ENCODE measurements at regions not wholly inside any gene's neighbourhood (a gene's known extent, or its start where the extent isn't known, plus 50 kb on each side); places are given as distances from the start of the nearest gene placed in this dataset.

GRCh38 chr18:54684784-54685183 lies 93.7 kb downstream of the DYNAP start:
- TF ChIP-seq RXRA (IDR thresholded peaks at IDR 0.05) (no peak), FOXA1 (IDR thresholded peaks at IDR 0.05) (no peak), EGR1 (IDR thresholded peaks at IDR 0.05; ENCODE audit: low read depth in 2 of 2) (no peak)
- Histone ChIP-seq H3K27me3 (ENCODE audit: control insufficient read depth in 4 of 4, insufficient read depth in 4 of 4, low read length in 3 of 4) (peaks cover 0 to 2% (median 0%) of the 10 kb centered on the region in 4 donors), H3K4me1 (ENCODE audit: control insufficient read depth in 4 of 4, insufficient read depth in 4 of 4, low read length in 3 of 4) (no peaks in the 10 kb centered on the region), H3K27ac (ENCODE audit: low read depth in 1 of 2, low read length in 2 of 2) (no peak overlapping the region), H3K36me3 (ENCODE audit: control insufficient read depth in 4 of 4, insufficient read depth in 3 of 4, low read depth in 1 of 4, low read length in 3 of 4) (no peaks in the 10 kb centered on the region), H3K9me3 (ENCODE audit: control insufficient read depth in 4 of 4, low read length in 3 of 4) (no peaks in the 10 kb centered on the region), H3K9ac (ENCODE audit: low read depth in 1 of 2, low read length in 2 of 2) (no peak overlapping the region), H3K4me3 (ENCODE audit: low read depth in 1 of 3, low read length in 3 of 3) (no peak overlapping the region)
- DNase-seq (ENCODE audit: low spot score) = no peak
- 63% methylated on average over 6 of the region's 6 CpGs for WGBS

GRCh38 chr18:54689319-54689718 lies 98.3 kb downstream of the DYNAP start:
- WGBS = 91% methylated on average over 2 of the region's 2 CpGs
- TF ChIP-seq FOXA2 (IDR thresholded peaks at IDR 0.05) (no peak), RXRA (IDR thresholded peaks at IDR 0.05) (no peak), JUND (IDR thresholded peaks at IDR 0.05) (no peak), HNF4G (IDR thresholded peaks at IDR 0.05) (no peak), HNF4A (conservative IDR thresholded peaks at IDR 0.05) (no peak), RAD21 (IDR thresholded peaks at IDR 0.05) (no peak), SP1 (IDR thresholded peaks at IDR 0.05) (no peak), TAF1 (conservative IDR thresholded peaks at IDR 0.05) (no peak), GABPA (IDR thresholded peaks at IDR 0.05 in 1 of 2, conservative IDR thresholded peaks at IDR 0.05 in 1 of 2) (no peak), FOXA1 (IDR thresholded peaks at IDR 0.05) (no peak), YY1 (IDR thresholded peaks at IDR 0.05) (no peak), NR2F2 (IDR thresholded peaks at IDR 0.05) (no peak), EGR1 (IDR thresholded peaks at IDR 0.05; ENCODE audit: low read depth in 2 of 2) (no peak)
- TF ChIP-seq, protein P1, sequence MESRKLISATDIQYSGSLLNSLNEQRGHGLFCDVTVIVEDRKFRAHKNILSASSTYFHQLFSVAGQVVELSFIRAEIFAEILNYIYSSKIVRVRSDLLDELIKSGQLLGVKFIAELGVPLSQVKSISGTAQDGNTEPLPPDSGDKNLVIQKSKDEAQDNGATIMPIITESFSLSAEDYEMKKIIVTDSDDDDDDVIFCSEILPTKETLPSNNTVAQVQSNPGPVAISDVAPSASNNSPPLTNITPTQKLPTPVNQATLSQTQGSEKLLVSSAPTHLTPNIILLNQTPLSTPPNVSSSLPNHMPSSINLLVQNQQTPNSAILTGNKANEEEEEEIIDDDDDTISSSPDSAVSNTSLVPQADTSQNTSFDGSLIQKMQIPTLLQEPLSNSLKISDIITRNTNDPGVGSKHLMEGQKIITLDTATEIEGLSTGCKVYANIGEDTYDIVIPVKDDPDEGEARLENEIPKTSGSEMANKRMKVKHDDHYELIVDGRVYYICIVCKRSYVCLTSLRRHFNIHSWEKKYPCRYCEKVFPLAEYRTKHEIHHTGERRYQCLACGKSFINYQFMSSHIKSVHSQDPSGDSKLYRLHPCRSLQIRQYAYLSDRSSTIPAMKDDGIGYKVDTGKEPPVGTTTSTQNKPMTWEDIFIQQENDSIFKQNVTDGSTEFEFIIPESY (IDR thresholded peaks at IDR 0.05) = no peak
- TF ChIP-seq, protein P2, sequence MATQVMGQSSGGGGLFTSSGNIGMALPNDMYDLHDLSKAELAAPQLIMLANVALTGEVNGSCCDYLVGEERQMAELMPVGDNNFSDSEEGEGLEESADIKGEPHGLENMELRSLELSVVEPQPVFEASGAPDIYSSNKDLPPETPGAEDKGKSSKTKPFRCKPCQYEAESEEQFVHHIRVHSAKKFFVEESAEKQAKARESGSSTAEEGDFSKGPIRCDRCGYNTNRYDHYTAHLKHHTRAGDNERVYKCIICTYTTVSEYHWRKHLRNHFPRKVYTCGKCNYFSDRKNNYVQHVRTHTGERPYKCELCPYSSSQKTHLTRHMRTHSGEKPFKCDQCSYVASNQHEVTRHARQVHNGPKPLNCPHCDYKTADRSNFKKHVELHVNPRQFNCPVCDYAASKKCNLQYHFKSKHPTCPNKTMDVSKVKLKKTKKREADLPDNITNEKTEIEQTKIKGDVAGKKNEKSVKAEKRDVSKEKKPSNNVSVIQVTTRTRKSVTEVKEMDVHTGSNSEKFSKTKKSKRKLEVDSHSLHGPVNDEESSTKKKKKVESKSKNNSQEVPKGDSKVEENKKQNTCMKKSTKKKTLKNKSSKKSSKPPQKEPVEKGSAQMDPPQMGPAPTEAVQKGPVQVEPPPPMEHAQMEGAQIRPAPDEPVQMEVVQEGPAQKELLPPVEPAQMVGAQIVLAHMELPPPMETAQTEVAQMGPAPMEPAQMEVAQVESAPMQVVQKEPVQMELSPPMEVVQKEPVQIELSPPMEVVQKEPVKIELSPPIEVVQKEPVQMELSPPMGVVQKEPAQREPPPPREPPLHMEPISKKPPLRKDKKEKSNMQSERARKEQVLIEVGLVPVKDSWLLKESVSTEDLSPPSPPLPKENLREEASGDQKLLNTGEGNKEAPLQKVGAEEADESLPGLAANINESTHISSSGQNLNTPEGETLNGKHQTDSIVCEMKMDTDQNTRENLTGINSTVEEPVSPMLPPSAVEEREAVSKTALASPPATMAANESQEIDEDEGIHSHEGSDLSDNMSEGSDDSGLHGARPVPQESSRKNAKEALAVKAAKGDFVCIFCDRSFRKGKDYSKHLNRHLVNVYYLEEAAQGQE (IDR thresholded peaks at IDR 0.05) = no peak
- TF ChIP-seq, protein P3, sequence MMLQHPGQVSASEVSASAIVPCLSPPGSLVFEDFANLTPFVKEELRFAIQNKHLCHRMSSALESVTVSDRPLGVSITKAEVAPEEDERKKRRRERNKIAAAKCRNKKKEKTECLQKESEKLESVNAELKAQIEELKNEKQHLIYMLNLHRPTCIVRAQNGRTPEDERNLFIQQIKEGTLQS (IDR thresholded peaks at IDR 0.05) = no peak
- TF ChIP-seq, protein P4, sequence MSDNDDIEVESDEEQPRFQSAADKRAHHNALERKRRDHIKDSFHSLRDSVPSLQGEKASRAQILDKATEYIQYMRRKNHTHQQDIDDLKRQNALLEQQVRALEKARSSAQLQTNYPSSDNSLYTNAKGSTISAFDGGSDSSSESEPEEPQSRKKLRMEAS (IDR thresholded peaks at IDR 0.05) = no peak
- TF ChIP-seq, protein P5, sequence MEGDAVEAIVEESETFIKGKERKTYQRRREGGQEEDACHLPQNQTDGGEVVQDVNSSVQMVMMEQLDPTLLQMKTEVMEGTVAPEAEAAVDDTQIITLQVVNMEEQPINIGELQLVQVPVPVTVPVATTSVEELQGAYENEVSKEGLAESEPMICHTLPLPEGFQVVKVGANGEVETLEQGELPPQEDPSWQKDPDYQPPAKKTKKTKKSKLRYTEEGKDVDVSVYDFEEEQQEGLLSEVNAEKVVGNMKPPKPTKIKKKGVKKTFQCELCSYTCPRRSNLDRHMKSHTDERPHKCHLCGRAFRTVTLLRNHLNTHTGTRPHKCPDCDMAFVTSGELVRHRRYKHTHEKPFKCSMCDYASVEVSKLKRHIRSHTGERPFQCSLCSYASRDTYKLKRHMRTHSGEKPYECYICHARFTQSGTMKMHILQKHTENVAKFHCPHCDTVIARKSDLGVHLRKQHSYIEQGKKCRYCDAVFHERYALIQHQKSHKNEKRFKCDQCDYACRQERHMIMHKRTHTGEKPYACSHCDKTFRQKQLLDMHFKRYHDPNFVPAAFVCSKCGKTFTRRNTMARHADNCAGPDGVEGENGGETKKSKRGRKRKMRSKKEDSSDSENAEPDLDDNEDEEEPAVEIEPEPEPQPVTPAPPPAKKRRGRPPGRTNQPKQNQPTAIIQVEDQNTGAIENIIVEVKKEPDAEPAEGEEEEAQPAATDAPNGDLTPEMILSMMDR (IDR thresholded peaks at IDR 0.05; ENCODE audit: low read depth, low read length, missing input control) = no peak
- H3K36me3 ChIP-seq (ENCODE audit: control insufficient read depth in 4 of 4, insufficient read depth in 3 of 4, low read depth in 1 of 4, low read length in 3 of 4) = no peaks in the 10 kb centered on the region
- DNase-seq (ENCODE audit: low spot score) = no peak
- H3K9me3 ChIP-seq (ENCODE audit: control insufficient read depth in 4 of 4, low read length in 3 of 4) = no peaks in the 10 kb centered on the region
- H3K27me3 ChIP-seq (ENCODE audit: control insufficient read depth in 4 of 4, insufficient read depth in 4 of 4, low read length in 3 of 4) = peaks cover 0 to 2% (median 0%) of the 10 kb centered on the region in 4 donors
- no peak overlapping the region for H3K9ac ChIP-seq (ENCODE audit: low read depth in 1 of 2, low read length in 2 of 2)
- H3K4me1 ChIP-seq (ENCODE audit: control insufficient read depth in 4 of 4, insufficient read depth in 4 of 4, low read length in 3 of 4) = no peaks in the 10 kb centered on the region
- H3K27ac ChIP-seq (ENCODE audit: low read depth in 1 of 2, low read length in 2 of 2) = no peak overlapping the region
- H3K4me3 ChIP-seq (ENCODE audit: low read depth in 1 of 3, low read length in 3 of 3) = no peak overlapping the region

Data from liver (tissue), 8 donors.